IPS-NIHi7 (cell line): ENCODE measurements at regions not wholly inside any gene's neighbourhood (a gene's known extent, or its start where the extent isn't known, plus 50 kb on each side); places are given as distances from the start of the nearest gene placed in this dataset.
A peak's percentile ranks its signal among the peaks of the same experiment; 100 is the strongest.

Experiments used
- DNase-seq: peaks from one replicate; pipeline ENCODE4 v3.0.0; 2012; ENCODE audit warnings: mixed read lengths; ENCODE audit errors: extremely low spot score

DNA sequence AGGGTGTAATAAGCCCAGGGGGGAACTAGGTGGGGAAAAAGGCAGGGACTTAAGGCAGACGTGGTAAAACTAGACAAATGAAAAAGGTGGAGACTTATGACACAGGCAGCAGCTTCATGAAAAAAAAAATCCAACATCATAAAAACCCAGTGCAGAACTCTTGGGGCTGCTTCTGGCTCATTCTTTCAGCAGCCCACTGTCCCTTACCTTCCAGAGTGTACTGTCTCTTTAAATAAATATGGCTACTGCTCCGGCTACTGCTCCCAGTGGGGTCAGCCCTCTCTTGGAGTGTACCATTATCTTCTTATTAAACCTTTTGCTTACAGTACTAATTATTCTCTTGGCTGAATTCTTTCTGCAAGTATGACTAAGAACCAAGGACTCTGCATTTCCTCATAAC lies 699.5 kb downstream of the DSC3 start:
- no peak for DNase-seq

DNA sequence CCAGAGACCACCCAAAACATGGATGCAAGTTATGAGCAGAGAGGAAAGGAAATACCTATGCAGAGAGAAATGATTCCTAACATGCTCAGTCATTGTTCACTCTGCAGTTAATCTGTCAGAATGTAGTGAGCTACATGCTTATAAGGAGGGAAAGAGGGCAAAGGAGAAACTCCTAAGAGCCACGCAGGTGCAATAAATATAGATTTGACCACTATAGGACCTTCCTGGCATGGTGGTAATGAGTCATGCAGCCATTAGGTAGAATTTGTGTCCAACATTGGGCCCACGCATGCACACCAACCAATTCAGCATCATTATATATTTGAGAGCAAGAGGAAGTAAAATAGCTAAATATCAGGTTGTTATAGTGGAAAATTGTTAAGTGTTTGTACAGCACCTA lies 699.9 kb downstream of the DSC3 start:
- DNase-seq, result no peak

DNA sequence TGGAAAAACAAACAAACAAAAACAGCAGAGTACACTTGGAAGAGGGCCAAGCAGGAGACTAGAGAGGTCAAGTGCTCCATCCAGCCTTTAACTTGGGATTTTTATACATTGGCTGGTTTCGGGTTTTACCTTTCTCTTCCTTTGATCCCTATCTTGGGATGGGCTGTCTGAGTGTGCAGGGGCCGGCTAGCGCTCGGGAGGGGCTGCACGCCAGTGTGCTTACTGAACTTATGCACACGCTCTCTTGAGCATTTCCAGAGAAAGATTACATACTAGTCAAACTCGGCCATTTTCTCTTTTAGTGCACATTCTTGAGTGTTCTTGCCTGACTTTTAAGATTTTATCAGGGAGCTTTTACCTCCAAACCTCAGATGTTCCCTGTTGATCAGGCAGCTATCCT lies 707.8 kb downstream of the DSC3 start:
- DNase-seq, result no peak

DNA sequence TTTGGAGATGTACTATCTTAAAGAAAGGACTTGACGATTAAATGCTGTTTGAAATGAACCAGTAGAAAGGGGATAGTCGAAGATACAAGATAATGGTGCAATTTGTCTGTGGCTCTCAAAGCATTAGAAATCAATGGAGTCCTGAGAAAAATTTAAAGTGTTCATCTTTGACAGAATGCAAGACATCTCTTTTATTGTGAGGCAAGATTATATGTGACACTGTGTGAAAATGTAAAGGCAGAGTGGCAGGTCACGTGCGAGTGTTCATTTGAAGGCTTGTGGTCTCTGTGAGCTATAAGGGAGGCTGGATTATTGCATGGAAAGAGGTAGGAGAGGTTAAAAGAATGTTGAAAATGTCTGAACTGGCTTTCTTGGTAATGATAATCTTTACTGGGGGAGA lies 709.2 kb downstream of the DSC3 start:
- no peak for DNase-seq

DNA sequence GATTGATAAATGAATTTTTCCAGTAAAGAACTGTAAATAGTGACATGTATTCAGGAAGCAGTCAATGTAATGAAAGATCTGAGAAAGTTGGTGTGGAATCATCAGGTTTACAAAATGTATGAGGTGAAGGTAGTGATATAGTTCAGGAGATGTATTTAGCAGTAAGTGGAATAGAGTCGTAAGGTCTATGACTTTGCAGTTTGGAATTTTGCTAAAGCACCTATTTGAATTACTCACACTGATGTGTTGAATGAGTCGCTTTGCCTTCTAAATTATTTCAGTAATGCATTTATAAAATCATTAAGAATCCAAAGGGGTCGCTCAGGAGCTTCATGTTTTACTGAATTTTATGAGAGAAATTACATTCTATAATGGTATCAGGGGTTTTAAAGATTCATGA lies 713.7 kb downstream of the DSC3 start:
- DNase-seq, result no peak

DNA sequence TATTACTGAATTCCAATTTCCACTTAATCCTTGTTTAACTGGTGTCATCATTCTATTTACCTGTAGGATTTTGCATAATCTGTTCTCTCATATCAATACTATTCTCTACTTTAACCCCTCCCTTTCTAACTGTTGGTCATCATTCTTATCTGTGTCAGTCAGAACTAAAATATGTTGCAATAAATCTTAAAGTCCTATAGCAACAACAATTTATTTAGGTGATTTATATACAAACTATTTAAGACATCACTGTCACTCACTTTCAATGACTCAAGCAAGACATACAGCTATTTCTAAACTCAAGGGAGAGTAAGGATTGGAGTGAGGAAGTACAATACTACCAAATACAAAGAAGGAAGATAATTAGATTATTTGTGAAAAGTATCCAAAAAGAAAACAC lies 740.4 kb downstream of the DSC3 start:
- no peak for DNase-seq

DNA sequence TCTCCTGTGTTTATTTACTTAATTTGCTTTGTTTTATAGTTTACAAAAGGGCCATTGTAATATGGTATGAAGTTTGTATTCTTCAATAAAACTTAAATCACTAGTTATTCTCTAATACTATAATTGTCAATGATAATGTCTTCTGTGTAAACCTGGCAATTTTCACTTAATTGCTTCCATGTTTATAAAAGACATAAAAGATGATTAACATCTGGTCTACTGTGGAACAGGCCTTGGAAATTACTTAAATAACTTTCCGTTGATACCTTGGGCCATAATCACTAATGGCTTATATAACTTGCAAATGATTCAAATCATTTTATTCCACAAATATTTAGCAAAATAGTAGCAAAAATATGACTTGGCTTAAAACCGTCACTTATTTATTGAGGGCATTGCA lies 743.8 kb downstream of the DSC3 start:
- DNase-seq, result no peak

DNA sequence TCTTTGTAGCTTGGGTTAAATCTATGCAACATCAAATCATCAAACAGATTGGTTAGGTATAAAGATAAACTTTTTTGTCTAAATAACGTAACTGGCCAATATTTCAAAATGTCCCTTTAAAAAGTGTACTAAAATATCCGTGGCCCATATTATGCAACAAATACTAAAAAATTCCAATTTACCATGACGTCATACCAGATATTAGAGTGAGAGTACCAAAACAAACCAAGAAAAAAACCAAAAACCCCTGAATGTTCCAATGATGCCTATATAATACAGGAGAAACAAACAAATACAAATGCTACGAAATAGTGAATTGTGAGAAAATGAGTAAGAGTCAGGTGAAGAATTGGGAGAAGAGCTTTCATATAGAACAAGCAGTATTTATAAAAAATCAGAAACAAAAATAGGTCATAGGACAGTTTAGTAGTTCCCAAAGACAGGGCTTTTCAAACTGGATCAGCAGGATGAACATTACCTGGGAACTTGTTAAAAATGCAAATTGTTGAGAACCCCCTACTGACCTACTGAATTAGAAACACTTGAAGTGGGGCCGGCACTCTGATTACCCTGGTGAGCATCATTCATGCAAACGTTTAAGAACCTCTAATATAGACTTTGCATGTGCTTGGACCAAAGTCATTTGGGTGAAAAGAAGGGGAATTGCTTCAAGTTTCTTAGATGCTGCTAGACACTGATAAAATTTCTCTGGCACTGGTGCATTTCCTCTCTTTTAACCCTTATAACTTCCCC lies 753.7 kb downstream of the DSC3 start:
- DNase-seq, result no peak

DNA sequence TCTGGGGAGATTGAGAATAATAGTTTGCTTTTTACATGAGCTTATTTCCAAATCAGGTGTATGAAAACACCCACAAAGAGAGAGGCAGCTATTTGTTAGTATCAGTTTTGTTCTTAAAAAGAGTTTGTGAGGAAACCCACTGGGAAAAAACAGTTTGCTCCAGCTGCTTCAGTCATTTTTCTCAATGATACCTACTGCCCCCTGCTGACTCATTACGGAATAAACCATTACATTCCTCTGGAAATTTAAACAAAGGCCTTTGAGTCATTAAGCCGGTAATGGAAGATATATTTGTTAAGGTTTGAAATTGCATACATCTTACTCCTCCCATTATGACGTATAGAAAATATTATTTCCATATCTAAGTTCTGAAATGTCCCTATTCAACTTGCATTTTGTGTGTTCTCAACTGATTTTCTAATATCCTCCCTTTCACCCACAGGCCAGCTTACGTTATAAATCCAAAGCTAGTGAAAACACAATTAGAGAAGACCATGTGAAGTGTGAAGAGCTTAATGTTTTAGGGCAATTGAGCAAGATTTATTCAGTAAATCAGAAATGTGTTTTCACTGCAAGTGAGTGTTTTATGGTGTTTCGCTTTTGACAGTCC lies 761.6 kb downstream of the DSC3 start:
- DNase-seq, result peak; percentile 10

DNA sequence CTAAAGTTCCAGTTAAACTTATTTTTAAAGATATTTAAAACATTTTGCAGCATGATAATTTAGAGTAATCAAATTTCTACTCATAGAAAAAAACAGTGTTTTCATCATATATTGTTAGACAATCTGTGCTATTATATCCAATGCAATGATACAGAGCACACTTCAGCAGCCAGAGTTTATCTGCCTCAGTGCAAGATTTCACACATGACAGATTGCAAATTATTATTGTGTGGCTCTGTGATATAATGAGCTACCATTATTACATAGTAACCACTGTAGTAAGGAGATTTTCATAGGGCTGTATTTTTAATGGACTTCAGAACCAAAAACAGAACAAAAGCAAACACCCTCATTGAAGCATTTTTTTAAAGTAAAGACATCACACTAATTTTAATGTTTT lies 762.4 kb downstream of the DSC3 start:
- DNase-seq, result no peak

DNA sequence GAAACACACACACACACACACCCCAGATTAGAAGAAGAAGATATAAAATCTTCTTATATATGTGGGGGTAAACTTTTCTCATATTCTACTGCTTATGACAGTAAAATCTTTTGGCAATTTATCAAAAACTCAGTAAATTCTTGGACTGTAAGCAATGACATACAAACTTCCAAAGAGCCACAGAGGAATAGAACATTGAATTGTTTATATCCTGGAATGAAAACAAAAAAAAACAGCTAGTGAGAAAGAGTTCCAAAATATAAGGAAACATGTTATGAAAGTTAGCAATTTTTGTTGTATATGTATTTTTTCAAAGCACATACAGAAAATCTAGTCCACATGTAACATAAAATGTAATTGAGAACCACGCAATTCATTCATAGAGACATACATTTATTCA lies 764.9 kb downstream of the DSC3 start:
- DNase-seq, result no peak

DNA sequence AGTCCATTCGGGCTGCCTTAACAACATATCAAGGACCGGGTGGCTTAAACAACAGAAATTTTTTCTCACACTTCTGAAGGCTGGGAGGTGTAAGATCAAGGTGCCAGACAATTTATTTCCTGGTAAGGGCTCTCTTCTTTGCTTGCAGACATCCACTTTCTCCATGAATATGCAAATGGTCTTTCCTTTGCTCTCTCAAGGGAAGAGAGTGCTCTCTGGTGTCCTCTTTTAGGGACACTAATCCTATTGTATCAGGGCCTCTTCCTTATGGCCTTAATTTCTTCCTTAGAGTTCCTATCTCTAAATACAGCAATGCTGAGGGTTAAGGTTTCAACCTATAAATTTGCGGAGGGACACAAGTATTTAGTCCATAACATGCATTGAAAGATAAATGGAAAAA lies 770.8 kb downstream of the DSC3 start:
- DNase-seq, result peak; percentile 12

DNA sequence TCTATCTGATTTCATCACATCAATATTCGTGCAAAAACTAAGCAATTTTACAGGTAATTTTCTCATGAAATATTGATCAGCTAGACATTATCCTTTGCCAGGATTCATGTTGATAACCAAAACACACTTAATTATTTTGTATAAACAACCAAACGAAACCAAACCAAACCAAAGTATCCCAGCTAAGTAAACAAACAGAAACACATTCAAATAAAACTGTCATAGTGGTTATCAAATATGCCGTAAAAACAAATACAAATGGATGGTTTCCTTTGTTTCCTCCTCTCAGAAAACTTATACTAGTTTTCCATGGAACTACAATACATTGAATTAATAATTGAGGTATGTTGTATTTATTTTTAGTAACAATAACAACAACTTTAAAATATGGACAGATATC lies 777.4 kb downstream of the DSC3 start:
- no peak for DNase-seq

DNA sequence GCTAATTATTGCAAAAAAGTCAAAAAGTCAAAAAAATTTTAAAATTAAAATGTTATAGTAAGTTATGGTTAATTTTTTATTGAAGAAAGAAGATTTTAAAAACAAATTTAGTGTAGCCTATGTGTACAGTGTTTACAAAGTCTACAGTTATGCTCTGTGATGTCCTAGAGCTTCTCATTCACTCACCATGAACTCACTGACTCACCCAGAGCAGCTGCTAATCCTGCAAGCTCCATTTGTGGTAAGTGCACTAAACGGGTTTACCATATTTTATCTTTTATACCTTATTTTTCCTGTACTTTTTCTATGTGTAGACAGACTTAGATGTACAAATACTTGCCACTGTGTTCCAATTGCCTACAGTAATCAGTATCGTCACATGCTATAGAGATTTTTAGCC lies 788.2 kb downstream of the DSC3 start:
- no peak for DNase-seq

DNA sequence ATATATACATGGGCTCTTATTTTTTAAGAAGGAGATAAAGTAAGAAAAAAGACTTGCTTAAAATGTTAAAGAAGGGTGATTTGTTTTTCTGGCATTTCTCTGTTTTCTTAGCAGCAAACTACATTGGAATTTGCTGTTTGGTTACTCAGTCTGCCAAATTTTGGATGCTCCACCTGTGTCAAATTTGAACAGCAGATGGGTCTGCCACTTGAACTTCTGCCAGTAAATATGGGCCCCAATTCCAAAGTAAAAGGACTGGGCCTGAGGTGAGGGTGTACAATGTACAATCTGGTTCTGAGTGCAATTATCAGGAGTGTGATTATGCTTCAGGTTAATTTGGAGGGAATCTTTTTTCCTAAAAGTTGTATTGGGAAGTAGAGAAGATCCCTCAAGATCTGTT lies 794.5 kb downstream of the DSC3 start:
- no peak for DNase-seq

DNA sequence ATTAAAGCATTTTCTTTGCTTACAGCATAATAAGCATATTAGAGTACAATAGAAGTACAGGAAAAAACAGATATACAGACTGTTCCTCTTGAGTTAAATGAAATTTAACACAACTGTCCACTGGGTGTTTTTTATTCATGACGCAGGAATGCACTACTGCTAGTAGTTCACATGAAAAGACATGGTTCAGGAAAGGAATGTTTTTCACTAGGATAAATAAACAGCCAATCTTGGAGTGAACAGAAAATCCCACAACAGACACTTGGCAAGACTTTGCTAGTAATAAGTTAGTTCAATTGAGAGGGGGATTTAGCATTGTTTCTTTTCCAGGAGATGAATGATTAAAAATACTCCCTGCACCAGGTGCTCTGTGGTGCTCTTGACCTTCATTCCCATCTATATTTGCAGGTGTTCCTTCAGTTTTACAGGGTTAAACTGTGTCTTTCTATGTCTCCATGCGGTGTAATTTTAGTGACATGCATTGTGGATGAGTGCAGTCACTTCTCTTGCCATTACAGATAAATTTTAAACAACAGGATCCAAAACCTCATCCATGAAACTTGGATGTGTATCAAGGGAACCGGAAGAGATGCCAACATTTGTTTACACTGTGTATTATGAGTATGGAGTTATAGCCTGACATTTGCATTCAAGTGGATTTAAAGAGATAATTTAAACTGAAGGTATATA lies 796.6 kb downstream of the DSC3 start:
- no peak for DNase-seq

DNA sequence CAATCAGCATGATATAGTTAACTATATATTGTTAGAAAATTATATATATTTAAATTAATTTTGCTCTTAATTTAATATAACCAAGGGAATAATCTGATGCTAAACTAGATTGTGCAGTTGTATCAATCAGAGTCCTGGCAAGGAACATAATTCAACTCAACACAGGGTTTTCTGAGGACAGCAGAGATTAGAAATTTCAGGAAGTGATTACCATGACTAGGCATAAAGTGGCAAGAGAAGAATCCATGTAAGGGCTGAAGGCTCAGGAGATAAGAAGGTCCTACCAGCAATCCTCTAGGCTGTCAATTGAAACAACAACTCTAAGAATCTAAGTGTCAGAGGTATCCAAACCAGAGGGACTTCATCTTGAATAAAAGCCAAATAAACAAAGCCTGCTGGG lies 807.8 kb downstream of the DSC3 start:
- no peak for DNase-seq

DNA sequence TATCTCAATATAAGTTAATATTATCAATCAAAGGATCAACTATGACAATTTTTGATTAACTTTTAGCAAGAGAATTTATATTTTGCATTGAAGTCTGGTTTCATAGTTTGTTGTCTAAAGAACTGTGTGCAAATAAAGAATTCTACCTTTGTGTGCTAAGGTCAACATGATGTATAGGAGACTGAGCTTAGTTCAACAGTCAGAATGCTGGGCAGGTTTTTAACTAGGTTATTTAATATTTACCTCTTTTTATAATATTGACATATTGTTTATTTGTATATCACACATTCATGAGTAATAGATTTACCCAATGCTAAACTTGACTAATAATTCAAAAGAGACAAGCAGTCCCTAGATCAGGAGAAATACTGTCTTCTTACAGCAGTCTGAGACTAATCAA lies 831.4 kb downstream of the DSC3 start:
- no peak for DNase-seq

DNA sequence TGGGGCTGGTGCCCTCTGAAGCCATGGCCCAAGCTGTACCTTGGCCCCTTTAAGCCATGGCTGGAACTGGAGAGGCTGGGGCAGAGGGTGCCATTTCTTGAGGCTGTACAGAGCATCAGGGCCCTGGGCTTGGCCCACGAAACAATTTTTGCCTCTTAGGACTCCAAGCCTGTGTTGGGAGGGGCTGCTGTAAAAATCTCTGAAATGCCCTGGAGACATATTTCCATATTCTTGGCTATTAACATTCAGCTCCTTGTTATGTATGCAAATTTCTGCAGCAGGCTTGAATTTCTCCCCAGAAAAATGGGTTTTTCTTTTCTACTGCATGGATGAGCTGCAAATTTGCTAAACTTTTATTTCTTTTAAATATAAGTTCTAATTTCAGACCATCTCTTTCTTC lies 834.0 kb downstream of the DSC3 start:
- DNase-seq, result no peak

DNA sequence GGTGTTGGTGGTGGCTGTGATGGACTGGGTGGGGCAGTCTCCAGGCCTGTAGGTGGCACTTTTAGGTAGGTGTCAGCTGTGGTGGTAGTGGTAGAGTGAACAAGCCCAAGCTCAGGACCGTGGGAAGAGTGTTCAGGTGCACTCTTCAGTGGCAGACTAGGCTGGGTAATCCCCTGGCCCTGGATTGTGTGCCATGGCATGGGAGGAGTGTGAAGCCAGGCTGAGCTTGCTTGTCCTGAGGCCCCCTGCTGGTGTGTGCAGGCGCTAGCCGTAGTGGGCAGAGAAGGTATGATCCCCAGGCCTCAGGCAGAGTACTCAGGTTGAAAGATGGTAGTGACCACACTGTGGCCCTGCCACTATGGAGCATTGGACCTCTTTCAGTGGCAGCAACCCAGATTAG lies 850.3 kb downstream of the DSC3 start:
- peak; percentile 36 for DNase-seq

DNA sequence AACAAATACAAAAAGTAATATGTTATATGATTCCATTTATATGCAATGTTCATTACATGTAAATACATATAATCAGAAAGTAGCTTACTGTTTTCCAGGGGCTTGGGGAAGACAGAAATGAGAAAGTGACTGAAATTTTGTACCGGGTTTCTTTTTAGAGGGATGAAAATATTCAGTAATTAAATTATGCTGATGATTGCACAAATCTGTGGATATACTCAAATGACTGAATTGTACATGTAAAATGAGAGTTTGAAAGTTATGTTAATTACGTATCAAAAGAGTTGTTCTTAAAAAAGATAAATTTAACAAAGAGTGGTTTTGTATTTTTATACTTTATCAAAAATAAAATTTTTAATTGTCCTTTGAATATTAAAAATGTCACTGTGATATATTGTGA lies 856.3 kb downstream of the DSC3 start:
- DNase-seq, result no peak

DNA sequence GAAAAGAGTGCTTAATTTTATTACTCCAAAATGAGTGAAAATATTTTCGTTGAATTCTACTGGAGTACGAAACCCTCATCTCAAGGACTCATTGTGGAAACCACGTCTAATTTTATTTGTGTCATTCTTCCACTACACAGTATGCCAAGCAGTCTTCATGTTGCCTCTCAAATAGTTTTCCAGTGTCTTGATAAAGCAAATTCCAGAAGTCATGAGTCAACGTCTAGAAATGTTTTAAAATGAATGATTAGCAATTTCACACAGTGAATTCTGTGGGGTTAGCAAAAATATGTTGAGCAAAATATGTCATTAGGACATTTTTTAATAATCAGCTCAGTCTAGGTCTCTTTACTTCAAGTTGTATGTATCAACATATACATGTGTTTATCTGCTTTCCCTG lies 865.5 kb downstream of the DSC3 start:
- no peak for DNase-seq

DNA sequence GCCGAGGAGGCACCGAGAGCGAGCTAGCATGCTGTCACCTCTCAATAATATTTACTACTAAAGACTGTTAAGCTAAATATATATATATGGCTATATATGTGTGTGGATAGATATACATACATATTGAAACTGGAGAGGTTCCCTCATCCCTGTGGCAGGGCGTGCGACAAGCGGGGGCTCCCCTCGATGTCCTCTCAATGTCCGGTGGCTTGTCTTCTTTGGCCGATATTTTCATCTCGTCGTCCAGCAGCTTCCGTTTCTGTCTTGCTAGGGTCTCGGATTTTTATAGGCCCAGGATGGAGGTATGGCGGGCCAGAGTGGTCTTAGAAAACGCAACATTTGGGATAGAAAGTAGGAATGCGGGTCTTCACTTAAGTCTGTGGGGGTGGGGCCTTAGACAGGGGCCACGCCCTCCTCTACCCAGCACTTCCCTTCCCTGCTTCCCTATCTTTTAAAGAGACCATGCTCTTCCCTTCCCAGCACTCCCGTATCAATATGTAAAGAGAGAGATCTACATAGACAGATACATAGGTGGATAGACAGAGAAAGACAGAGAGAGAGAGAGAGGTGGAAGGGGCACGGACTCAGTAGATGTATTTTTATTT lies 866.8 kb downstream of the DSC3 start:
- no peak for DNase-seq
